GM23248 (cell line): ENCODE measurements at regions not wholly inside any gene's neighbourhood (a gene's known extent, or its start where the extent isn't known, plus 50 kb on each side); places are given as distances from the start of the nearest gene placed in this dataset.

Experiments
- DNase-seq: peaks from one replicate; pipeline ENCODE4 v3.0.0-alpha.2; 2015
- H2AFZ ChIP-seq: fragments of 200-600 bp; sonication (generic); 2 replicates; pipeline ENCODE4 v1.6.1; 2016; ENCODE audit warnings: antibody characterized with exemption
- H3F3A ChIP-seq: fragments of 200-600 bp; sonication (generic); 2 replicates; pipeline ENCODE4 v1.6.1; 2016; ENCODE audit warnings: mild to moderate bottlenecking, antibody characterized with exemption, mixed run types; ENCODE audit not compliant: insufficient read depth
- H3K27ac ChIP-seq: fragments of 200-600 bp; sonication (generic); 2 replicates; pipeline ENCODE4 v1.5.1; 2016; ENCODE audit warnings: mild to moderate bottlenecking
- H3K27me3 ChIP-seq: fragments of 200-600 bp; sonication (generic); replicated peaks from 2 replicates; pipeline ENCODE4 v1.6.1; 2016; ENCODE audit warnings: mild to moderate bottlenecking; ENCODE audit not compliant: insufficient read depth
- H3K36me3 ChIP-seq: fragments of 200-600 bp; sonication (generic); 2 replicates; pipeline ENCODE4 v1.6.1; 2016; ENCODE audit warnings: low read depth, mild to moderate bottlenecking
- H3K4me1 ChIP-seq: fragments of 200-600 bp; sonication (generic); 2 replicates; pipeline ENCODE4 v1.6.1; 2016; ENCODE audit warnings: mild to moderate bottlenecking; ENCODE audit not compliant: insufficient read depth
- H3K4me2 ChIP-seq: fragments of 200-600 bp; sonication (generic); one replicate; pipeline ENCODE4 v1.6.1; 2016; ENCODE audit warnings: mild to moderate bottlenecking; ENCODE audit not compliant: unreplicated experiment
- H3K4me3 ChIP-seq: fragments of 200-600 bp; sonication (generic); 2 replicates; pipeline ENCODE4 v1.5.1; 2016; ENCODE audit warnings: mild to moderate bottlenecking
- H3K79me2 ChIP-seq: fragments of 200-600 bp; sonication (generic); 2 replicates; pipeline ENCODE4 v1.6.1; 2016; ENCODE audit warnings: mild to moderate bottlenecking; ENCODE audit not compliant: insufficient read depth
- H3K9ac ChIP-seq: fragments of 200-600 bp; sonication (generic); 2 replicates; pipeline ENCODE4 v1.6.1; 2016; ENCODE audit warnings: mild to moderate bottlenecking
- H3K9me2 ChIP-seq: fragments of 200-600 bp; sonication (generic); 2 replicates; pipeline ENCODE4 v1.6.1; 2016; ENCODE audit warnings: mixed run types, mild to moderate bottlenecking, moderate library complexity; ENCODE audit not compliant: insufficient read depth
- H3K9me3 ChIP-seq: fragments of 200-600 bp; sonication (generic); one replicate; pipeline ENCODE4 v1.6.1; 2017; ENCODE audit warnings: low read depth
- H4K20me1 ChIP-seq: fragments of 200-600 bp; sonication (generic); 2 replicates; pipeline ENCODE4 v1.6.0; 2016; ENCODE audit not compliant: insufficient read depth
- EZH2 ChIP-seq: fragments of 200-600 bp; sonication (generic); IDR thresholded peaks from 2 replicates; pipeline ENCODE4 v1.6.1; 2018; ENCODE audit warnings: antibody characterized with exemption, mild to moderate bottlenecking; ENCODE audit not compliant: insufficient read depth, poor library complexity, severe bottlenecking
- EZH2phosphoT487 ChIP-seq: fragments of 200-600 bp; sonication (generic); IDR thresholded peaks from 2 replicates; pipeline ENCODE4 v1.6.1; 2018; ENCODE audit warnings: antibody characterized with exemption, moderate library complexity, mild to moderate bottlenecking, low read depth; ENCODE audit not compliant: insufficient read depth
- WGBS, 2 experiments: methylation state at CpG; one replicate each; pipeline ENCODE4 v1.1.6; 2015 to 2017; ENCODE audit warnings: low lambda C conversion rate in 2 of 2, low coverage in 1 of 2; ENCODE audit errors: missing lambda C conversion rate in 2 of 2; 5-methylcytosine and 5-hydroxymethylcytosine counted together
- in situ Hi-C: fragments of 300-500 bp; cut with MboI; formaldehyde crosslinking; loops from 2 replicates; pipeline ENCODE4 v1.15.0; 2020

DNA sequence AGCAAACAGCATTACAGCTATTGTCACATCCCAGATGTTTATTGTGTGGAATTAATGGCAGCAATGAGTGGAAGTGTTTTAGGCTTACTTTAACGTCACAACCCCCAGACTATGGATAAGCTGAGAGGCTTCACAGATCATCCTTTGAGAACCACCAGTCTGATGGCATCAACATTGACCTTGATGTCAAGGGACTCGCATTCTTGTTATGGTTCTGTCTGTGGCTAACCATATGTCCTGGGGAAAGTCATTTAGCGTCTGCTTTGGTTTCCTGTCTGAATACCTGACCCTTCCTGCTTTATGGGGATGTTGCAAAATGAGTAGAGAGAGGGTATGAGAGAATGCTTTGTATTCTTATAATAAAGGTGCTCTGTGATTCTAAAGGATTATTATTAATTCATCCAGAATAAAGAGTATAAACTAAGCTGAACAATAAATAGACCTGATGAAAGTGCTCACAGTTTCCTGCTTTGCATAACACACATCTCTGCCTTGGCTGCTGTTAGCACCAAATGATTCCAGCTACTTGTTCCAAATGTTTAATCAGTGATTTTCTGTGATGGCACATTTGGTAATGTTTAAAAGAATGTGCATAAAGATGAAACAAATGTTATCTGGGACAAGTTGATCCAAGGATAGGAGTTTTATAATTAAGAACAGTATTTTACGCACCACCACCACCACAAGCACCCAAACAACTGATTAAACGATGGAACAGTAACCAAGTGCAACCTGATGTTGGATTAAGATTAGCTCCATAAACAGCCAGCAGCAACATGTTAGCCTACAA, 116.9 kb upstream of the LRIG3 start:
- H3K4me2 ChIP-seq, result peak overlapping the region; percentile 10
- 46 to 47% methylated on average over 5 of the region's 5 CpGs for WGBS, 2 experiments
- peak overlapping the region; percentile 54 for H2AFZ ChIP-seq

DNA sequence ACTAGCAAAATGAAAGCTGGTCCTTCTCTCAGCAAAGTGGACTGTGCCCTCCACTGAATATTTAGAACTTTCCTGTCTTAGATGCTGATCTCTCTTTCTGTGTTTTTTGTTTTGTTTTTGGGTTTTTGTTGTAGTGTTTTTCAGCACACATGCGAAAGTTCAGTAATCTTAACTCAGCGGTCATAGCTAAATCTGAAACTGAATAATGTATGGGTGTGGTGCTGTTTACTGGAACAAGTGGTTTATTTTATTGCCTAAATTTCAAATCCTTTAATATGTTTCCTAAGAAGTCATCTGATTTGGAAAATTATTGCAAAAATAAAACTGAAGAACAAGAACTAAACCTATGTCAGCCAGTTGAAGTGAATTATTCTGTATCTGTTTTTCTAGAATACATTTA, 116.0 kb upstream of the LRIG3 start:
- Histone ChIP-seq H2AFZ (no peak overlapping the region), H3K9me3 (no peaks in the 10 kb centered on the region), H3K9me2 (no peaks in the 10 kb centered on the region), H3K9ac (no peak overlapping the region), H3K4me1 (peaks cover 42% of the 10 kb centered on the region), H3K27ac (no peak overlapping the region), H3K27me3 (no peaks in the 10 kb centered on the region), H3F3A (peaks cover 27% of the 10 kb centered on the region), H3K4me3 (no peak overlapping the region), H3K79me2 (no peaks in the 10 kb centered on the region), H4K20me1 (no peaks in the 10 kb centered on the region), H3K36me3 (no peaks in the 10 kb centered on the region), H3K4me2 (no peak overlapping the region)
- WGBS, 2 experiments, result 88 to 90% methylated on average over 2 of the region's 2 CpGs
- in situ Hi-C loops, result no loop called here
- no peak for DNase-seq
- no peak for TF ChIP-seq EZH2

More for the DNA sequence above, 116.9 kb upstream of the LRIG3 start:
- no peaks in the 10 kb centered on the region for H3K27me3 ChIP-seq
- H3K9ac ChIP-seq, result no peak overlapping the region
- H4K20me1 ChIP-seq, result no peaks in the 10 kb centered on the region
- TF ChIP-seq EZH2 (no peak), EZH2phosphoT487 (no peak)
- H3K9me3 ChIP-seq, result no peaks in the 10 kb centered on the region
- H3K4me1 ChIP-seq, result peaks cover 48% of the 10 kb centered on the region
- peaks cover 34% of the 10 kb centered on the region for H3F3A ChIP-seq
- H3K9me2 ChIP-seq, result no peaks in the 10 kb centered on the region
- in situ Hi-C loops, result no loop called here
- H3K36me3 ChIP-seq, result no peaks in the 10 kb centered on the region
- no peak overlapping the region for H3K4me3 ChIP-seq
- H3K27ac ChIP-seq, result no peak overlapping the region
- no peaks in the 10 kb centered on the region for H3K79me2 ChIP-seq
- no peak for DNase-seq

GRCh38 chr12:59031313-59031712, 111.0 kb upstream of the LRIG3 start:
- no peak overlapping the region for H3K9ac ChIP-seq

GRCh38 chr12:59030415-59030814, 110.1 kb upstream of the LRIG3 start:
- in situ Hi-C loops, result no loop called here
- no peaks in the 10 kb centered on the region for H3K36me3 ChIP-seq
- H3K79me2 ChIP-seq, result no peaks in the 10 kb centered on the region
- no peaks in the 10 kb centered on the region for H3K9me3 ChIP-seq
- H2AFZ ChIP-seq, result no peak overlapping the region
- no peaks in the 10 kb centered on the region; the same call in 1 of the 2 replicates for H3F3A ChIP-seq
- peaks cover 12% of the 10 kb centered on the region for H3K4me1 ChIP-seq
- H3K9me2 ChIP-seq, result no peaks in the 10 kb centered on the region
- no peak overlapping the region for H3K4me3 ChIP-seq
- no peak overlapping the region for H3K9ac ChIP-seq
- DNase-seq, result no peak
- H3K27ac ChIP-seq, result no peak overlapping the region
- H3K4me2 ChIP-seq, result no peak overlapping the region
- no peaks in the 10 kb centered on the region for H3K27me3 ChIP-seq
- no peaks in the 10 kb centered on the region for H4K20me1 ChIP-seq
- TF ChIP-seq EZH2phosphoT487 (no peak), EZH2 (no peak)
- WGBS, 2 experiments, result 82 to 83% methylated on average over 4 of the region's 4 CpGs

More at GRCh38 chr12:59031313-59031712, 111.0 kb upstream of the LRIG3 start:
- peaks cover 14% of the 10 kb centered on the region for H3K4me1 ChIP-seq
- TF ChIP-seq EZH2phosphoT487, result no peak
- TF ChIP-seq EZH2, result no peak
- H3K4me2 ChIP-seq, result no peak overlapping the region
- no peak overlapping the region for H3K4me3 ChIP-seq
- no peaks in the 10 kb centered on the region for H3K9me3 ChIP-seq
- no peaks in the 10 kb centered on the region for H3K27me3 ChIP-seq
- in situ Hi-C loops, result no loop called here
- no peak overlapping the region for H3K27ac ChIP-seq
- no peaks in the 10 kb centered on the region; the same call in 1 of the 2 replicates for H3F3A ChIP-seq
- H3K9me2 ChIP-seq, result no peaks in the 10 kb centered on the region
- DNase-seq, result no peak
- no peaks in the 10 kb centered on the region for H4K20me1 ChIP-seq
- H2AFZ ChIP-seq, result no peak overlapping the region
- no peaks in the 10 kb centered on the region for H3K36me3 ChIP-seq
- H3K79me2 ChIP-seq, result no peaks in the 10 kb centered on the region
